ENCODE measurements at regions not wholly inside any gene's neighbourhood (a gene's known extent, or its start where the extent isn't known, plus 50 kb on each side); places are given as distances from the start of the nearest gene placed in this dataset.

DNA sequence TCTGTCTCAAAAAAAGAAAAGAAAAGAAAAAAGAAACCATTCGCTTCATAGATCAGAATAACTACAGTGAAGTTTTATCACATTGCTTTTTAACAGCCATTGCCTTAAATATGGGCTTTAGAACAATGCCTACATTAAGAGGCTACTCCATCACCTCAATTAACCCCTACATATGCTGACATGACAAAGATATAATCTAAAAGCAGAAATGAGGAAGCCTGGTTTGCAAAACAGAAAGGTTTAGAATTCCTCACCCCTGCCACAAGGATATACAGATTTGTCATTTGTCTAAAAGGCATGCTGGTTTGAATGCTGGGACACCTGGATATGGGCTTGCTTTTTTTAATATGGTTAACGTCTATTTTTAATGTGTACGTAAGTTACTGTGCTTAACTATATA, 1353.0 kb upstream of the C9orf72 start:
- ATAC-seq (no peak), FAIRE-seq (no peak), DNase-seq (ENCODE audit: extremely low read depth in 1 of 4, low spot score in 3 of 4) (no peak)
- no peak overlapping the region for H2AFZ ChIP-seq (ENCODE audit: low read depth, low read length)
- POLR2A ChIA-PET = no interaction called here
- CTCF ChIA-PET (ENCODE audit: low intra/inter-chr PET ratio) = no interaction called here
- WGBS (ENCODE audit: insufficient coverage, low coverage, missing lambda C conversion rate) = no CpG with 5 or more reads among the region's 3 CpGs
- no peaks in the 10 kb centered on the region for H3K4me1 ChIP-seq (replicated peaks in 1 of 2; ENCODE audit: control insufficient read depth in 2 of 2, insufficient read depth in 2 of 2, low read length in 2 of 2)
- H3K27ac ChIP-seq (ENCODE audit: extremely low read depth, low read depth, low read length) = no peak overlapping the region
- in situ Hi-C loops (cut with MboI) = no loop called here
- H3K4me3 ChIP-seq = no peak overlapping the region
- no peak overlapping the region for H3K4me2 ChIP-seq (ENCODE audit: insufficient read depth, low read length)
- no peaks in the 10 kb centered on the region for H3K9me3 ChIP-seq (replicated peaks; ENCODE audit: control insufficient read depth, insufficient read depth, low read depth, low read length)
- H4K20me1 ChIP-seq (replicated peaks; ENCODE audit: control insufficient read depth, insufficient read depth, low read length) = no peaks in the 10 kb centered on the region
- no peak overlapping the region for H3K9ac ChIP-seq (ENCODE audit: insufficient read depth in 1 of 2, low read depth in 2 of 2, low read length in 2 of 2)
- no peaks in the 10 kb centered on the region for H3K79me2 ChIP-seq (ENCODE audit: control insufficient read depth, insufficient read depth, low read length)
- no peaks in the 10 kb centered on the region for H3K36me3 ChIP-seq (ENCODE audit: control insufficient read depth, insufficient read depth, low read length)
- no peaks in the 10 kb centered on the region for H3K27me3 ChIP-seq (ENCODE audit: control insufficient read depth in 2 of 2, insufficient read depth in 2 of 2, low read length in 2 of 2)
- BruUV-seq (replicated peaks) = no TSS peak
- H3K9me1 ChIP-seq (ENCODE audit: control insufficient read depth, insufficient read depth, low read length) = no peaks in the 10 kb centered on the region
- intact Hi-C loops (cut with micrococcal nuclease) = no loop called here
- TF ChIP-seq, protein P1, sequence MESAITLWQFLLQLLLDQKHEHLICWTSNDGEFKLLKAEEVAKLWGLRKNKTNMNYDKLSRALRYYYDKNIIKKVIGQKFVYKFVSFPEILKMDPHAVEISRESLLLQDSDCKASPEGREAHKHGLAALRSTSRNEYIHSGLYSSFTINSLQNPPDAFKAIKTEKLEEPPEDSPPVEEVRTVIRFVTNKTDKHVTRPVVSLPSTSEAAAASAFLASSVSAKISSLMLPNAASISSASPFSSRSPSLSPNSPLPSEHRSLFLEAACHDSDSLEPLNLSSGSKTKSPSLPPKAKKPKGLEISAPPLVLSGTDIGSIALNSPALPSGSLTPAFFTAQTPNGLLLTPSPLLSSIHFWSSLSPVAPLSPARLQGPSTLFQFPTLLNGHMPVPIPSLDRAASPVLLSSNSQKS (CRISPR knock-in tag; IDR thresholded peaks at IDR 0.05) = no peak
- TF ChIP-seq, protein P2, sequence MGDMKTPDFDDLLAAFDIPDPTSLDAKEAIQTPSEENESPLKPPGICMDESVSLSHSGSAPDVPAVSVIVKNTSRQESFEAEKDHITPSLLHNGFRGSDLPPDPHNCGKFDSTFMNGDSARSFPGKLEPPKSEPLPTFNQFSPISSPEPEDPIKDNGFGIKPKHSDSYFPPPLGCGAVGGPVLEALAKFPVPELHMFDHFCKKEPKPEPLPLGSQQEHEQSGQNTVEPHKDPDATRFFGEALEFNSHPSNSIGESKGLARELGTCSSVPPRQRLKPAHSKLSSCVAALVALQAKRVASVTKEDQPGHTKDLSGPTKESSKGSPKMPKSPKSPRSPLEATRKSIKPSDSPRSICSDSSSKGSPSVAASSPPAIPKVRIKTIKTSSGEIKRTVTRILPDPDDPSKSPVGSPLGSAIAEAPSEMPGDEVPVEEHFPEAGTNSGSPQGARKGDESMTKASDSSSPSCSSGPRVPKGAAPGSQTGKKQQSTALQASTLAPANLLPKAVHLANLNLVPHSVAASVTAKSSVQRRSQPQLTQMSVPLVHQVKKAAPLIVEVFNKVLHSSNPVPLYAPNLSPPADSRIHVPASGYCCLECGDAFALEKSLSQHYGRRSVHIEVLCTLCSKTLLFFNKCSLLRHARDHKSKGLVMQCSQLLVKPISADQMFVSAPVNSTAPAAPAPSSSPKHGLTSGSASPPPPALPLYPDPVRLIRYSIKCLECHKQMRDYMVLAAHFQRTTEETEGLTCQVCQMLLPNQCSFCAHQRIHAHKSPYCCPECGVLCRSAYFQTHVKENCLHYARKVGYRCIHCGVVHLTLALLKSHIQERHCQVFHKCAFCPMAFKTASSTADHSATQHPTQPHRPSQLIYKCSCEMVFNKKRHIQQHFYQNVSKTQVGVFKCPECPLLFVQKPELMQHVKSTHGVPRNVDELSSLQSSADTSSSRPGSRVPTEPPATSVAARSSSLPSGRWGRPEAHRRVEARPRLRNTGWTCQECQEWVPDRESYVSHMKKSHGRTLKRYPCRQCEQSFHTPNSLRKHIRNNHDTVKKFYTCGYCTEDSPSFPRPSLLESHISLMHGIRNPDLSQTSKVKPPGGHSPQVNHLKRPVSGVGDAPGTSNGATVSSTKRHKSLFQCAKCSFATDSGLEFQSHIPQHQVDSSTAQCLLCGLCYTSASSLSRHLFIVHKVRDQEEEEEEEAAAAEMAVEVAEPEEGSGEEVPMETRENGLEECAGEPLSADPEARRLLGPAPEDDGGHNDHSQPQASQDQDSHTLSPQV (IDR thresholded peaks at IDR 0.05) = no peak
- TF ChIP-seq POLR2H (tag; IDR thresholded peaks at IDR 0.05; ENCODE audit: low read depth) = no peak
- TF ChIP-seq ZBTB7A (IDR thresholded peaks at IDR 0.05; ENCODE audit: borderline replicate concordance, control insufficient read depth, low read depth, low read length) = no peak
- no peak for TF ChIP-seq NONO (IDR thresholded peaks at IDR 0.05; ENCODE audit: low read depth in 2 of 2, low read length in 1 of 2)
- no peak for TF ChIP-seq HMG20A (CRISPR knock-in tag; conservative IDR thresholded peaks at IDR 0.05)
- TF ChIP-seq ZNF212 (CRISPR knock-in tag; IDR thresholded peaks at IDR 0.05) = no peak
- no peak for TF ChIP-seq SRF (CRISPR knock-in tag; IDR thresholded peaks at IDR 0.05)
- TF ChIP-seq MECOM (CRISPR knock-in tag; IDR thresholded peaks at IDR 0.05) = no peak
- no peak for TF ChIP-seq ETV1 (tag; conservative IDR thresholded peaks at IDR 0.05; ENCODE audit: low read depth)
- no peak for TF ChIP-seq ZNF124 (CRISPR knock-in tag; IDR thresholded peaks at IDR 0.05)
- no peak for TF ChIP-seq GATAD2A (IDR thresholded peaks at IDR 0.05)

Measured in K562 (cell line).